IMR-90 (cell line): ENCODE measurements at regions not wholly inside any gene's neighbourhood (a gene's known extent, or its start where the extent isn't known, plus 50 kb on each side); places are given as distances from the start of the nearest gene placed in this dataset.

Experiments used
- ATAC-seq: fragments of 200-7000 bp; cut with Tn5 transposase; 2 replicates; pipeline ENCODE4 v1.9.1; 2020; ENCODE audit warnings: low read depth, mild to moderate bottlenecking, moderate library complexity
- BruUV-seq: library from RNA; stranded (reverse); fragments of 400-500 nt; replicated peaks from 2 replicates; lab custom pipeline; 2021; lab: Mats Ljungman, UMichigan
- CTCF ChIA-PET: fragments of 300-600 bp; formaldehyde crosslinking; extraction: SDS; loops from one replicate; lab custom pipeline; 2021; ENCODE audit warnings: antibody characterized with exemption; lab: Yijun Ruan, JAX
- POLR2A ChIA-PET: fragments of 300-600 bp; sonication (Branson Sonifier 250); formaldehyde crosslinking; loops from one replicate; lab custom pipeline; 2022; ENCODE audit warnings: antibody characterized with exemption; ENCODE audit not compliant: unreplicated experiment; lab: Charles Lee
- DNase-seq: peaks from one replicate; pipeline ENCODE4 v3.0.0; 2013
- H2AFZ ChIP-seq: replicated peaks from 2 replicates; pipeline ENCODE3; 2013; ENCODE audit warnings: low read length, mild to moderate bottlenecking; ENCODE audit not compliant: poor library complexity
- H2AK5ac ChIP-seq: 2 replicates; pipeline ENCODE4 v1.6.1; 2013; ENCODE audit warnings: low read depth, low read length, inconsistent platforms
- H2AK9ac ChIP-seq: replicated peaks from 2 replicates; pipeline ENCODE3; 2013; ENCODE audit warnings: mild to moderate bottlenecking, low read depth, low read length, moderate library complexity; ENCODE audit not compliant: poor library complexity
- H2BK120ac ChIP-seq: 2 replicates; pipeline ENCODE4 v1.6.1; 2013; ENCODE audit warnings: low read depth, low read length, inconsistent platforms
- H2BK15ac ChIP-seq: 3 replicates; pipeline ENCODE4 v1.6.1; 2013; ENCODE audit warnings: low read depth, low read length, inconsistent platforms
- H2BK20ac ChIP-seq: 2 replicates; pipeline ENCODE4 v1.6.1; 2013; ENCODE audit warnings: low read depth, mild to moderate bottlenecking, inconsistent platforms, low read length, moderate library complexity
- H2BK5ac ChIP-seq: 2 replicates; pipeline ENCODE4 v1.6.1; 2013; ENCODE audit warnings: mild to moderate bottlenecking, low read depth, low read length, inconsistent platforms; ENCODE audit not compliant: poor library complexity, severe bottlenecking
- H3K14ac ChIP-seq: replicated peaks from 2 replicates; pipeline ENCODE4 v1.6.1; 2013; ENCODE audit warnings: low read depth, low read length, inconsistent platforms
- H3K18ac ChIP-seq: 2 replicates; pipeline ENCODE4 v1.6.1; 2013; ENCODE audit warnings: low read depth, low read length, control low read depth
- H3K23ac ChIP-seq: 2 replicates; pipeline ENCODE4 v1.6.1; 2013; ENCODE audit warnings: low read depth, low read length, inconsistent platforms
- H3K27ac ChIP-seq: 2 replicates; pipeline ENCODE4 v1.5.1; 2013; ENCODE audit warnings: mild to moderate bottlenecking, control low read depth, low read length; ENCODE audit not compliant: insufficient read depth
- H3K27me3 ChIP-seq: 2 replicates; pipeline ENCODE4 v1.6.1; 2013; ENCODE audit warnings: low read length; ENCODE audit not compliant: control insufficient read depth, insufficient read depth
- H3K36me3 ChIP-seq: 2 replicates; pipeline ENCODE4 v1.6.1; 2013; ENCODE audit warnings: low read length, mixed read lengths; ENCODE audit not compliant: control insufficient read depth, insufficient read depth
- H3K4ac ChIP-seq: 2 replicates; pipeline ENCODE4 v1.6.1; 2013; ENCODE audit warnings: low read depth, low read length, inconsistent platforms
- H3K4me1 ChIP-seq: 2 replicates; pipeline ENCODE4 v1.6.1; 2013; ENCODE audit warnings: low read length, mixed read lengths; ENCODE audit not compliant: control insufficient read depth, insufficient read depth
- H3K4me2 ChIP-seq: 2 replicates; pipeline ENCODE4 v1.6.1; 2013; ENCODE audit warnings: low read depth, mild to moderate bottlenecking, control low read depth, low read length, moderate library complexity
- H3K4me3 ChIP-seq: 2 replicates; pipeline ENCODE4 v1.5.1; 2013; ENCODE audit warnings: low read depth, mild to moderate bottlenecking, control low read depth, low read length, moderate library complexity; ENCODE audit not compliant: insufficient read depth
- H3K56ac ChIP-seq: 2 replicates; pipeline ENCODE4 v1.6.1; 2013; ENCODE audit warnings: low read length, inconsistent platforms; ENCODE audit not compliant: insufficient read depth; ENCODE audit errors: extremely low read depth
- H3K79me1 ChIP-seq, 2 experiments: 2 replicates each; pipeline ENCODE4 v1.6.1; 2013; ENCODE audit warnings: low read length in 2 of 2, inconsistent platforms in 1 of 2, low read depth in 1 of 2
- H3K9ac ChIP-seq: 2 replicates; pipeline ENCODE4 v1.6.1; 2013; ENCODE audit warnings: low read depth, low read length, control low read depth
- H3K9me1 ChIP-seq: 2 replicates; pipeline ENCODE4 v1.6.1; 2013; ENCODE audit warnings: low read length, inconsistent platforms; ENCODE audit not compliant: insufficient read depth
- H3K9me3 ChIP-seq: 2 replicates; pipeline ENCODE4 v1.6.1; 2013; ENCODE audit warnings: low read length; ENCODE audit not compliant: control insufficient read depth, insufficient read depth
- H4K20me1 ChIP-seq: 2 replicates; pipeline ENCODE4 v1.6.1; 2013; ENCODE audit warnings: low read length, inconsistent platforms; ENCODE audit not compliant: insufficient read depth
- H4K5ac ChIP-seq: 2 replicates; pipeline ENCODE4 v1.6.1; 2013; ENCODE audit warnings: mild to moderate bottlenecking, low read depth, low read length, control low read depth
- H4K8ac ChIP-seq, 2 experiments: 2 replicates each; pipeline ENCODE4 v1.6.1; 2013; ENCODE audit warnings: low read depth in 2 of 2, low read length in 2 of 2, control low read depth in 1 of 2, inconsistent platforms in 1 of 2
- H4K91ac ChIP-seq: 2 replicates; pipeline ENCODE4 v1.6.1; 2013; ENCODE audit warnings: low read depth, low read length, inconsistent platforms; ENCODE audit not compliant: insufficient read depth
- BHLHE40 ChIP-seq: fragments of 150-350 bp; IDR thresholded peaks from 2 replicates; pipeline ENCODE4 v1.6.1; 2016; ENCODE audit warnings: mild to moderate bottlenecking, low read depth, low read length
- ELK1 ChIP-seq: fragments of 150-350 bp; IDR thresholded peaks from 2 replicates; pipeline ENCODE4 v1.6.1; 2016; ENCODE audit warnings: low read depth, mild to moderate bottlenecking, low read length, moderate library complexity, borderline replicate concordance
- MAFK ChIP-seq: IDR thresholded peaks from 2 replicates; pipeline ENCODE4 v1.6.1; 2012; ENCODE audit warnings: low read depth, low read length, improper control_type of control experiment
- MXI1 ChIP-seq: IDR thresholded peaks from 2 replicates; pipeline ENCODE4 v1.6.1; 2012; ENCODE audit warnings: low read depth, mild to moderate bottlenecking, low read length, moderate library complexity, borderline replicate concordance
- POLR2A ChIP-seq: IDR thresholded peaks from 2 replicates; pipeline ENCODE4 v1.6.1; 2012; ENCODE audit warnings: mild to moderate bottlenecking, low read depth, low read length
- RAD21 ChIP-seq: IDR thresholded peaks from 2 replicates; pipeline ENCODE4 v1.6.1; 2012; ENCODE audit warnings: low read length, improper control_type of control experiment
- RCOR1 ChIP-seq: IDR thresholded peaks from 2 replicates; pipeline ENCODE4 v1.6.1; 2012; ENCODE audit warnings: mild to moderate bottlenecking, low read length, improper control_type of control experiment; ENCODE audit not compliant: insufficient replicate concordance
- RFX5 ChIP-seq: IDR thresholded peaks from 2 replicates; pipeline ENCODE4 v1.8.0; 2012; ENCODE audit warnings: low read depth, mild to moderate bottlenecking, low read length, moderate library complexity
- USF2 ChIP-seq: fragments of 150-350 bp; IDR thresholded peaks from 2 replicates; pipeline ENCODE4 v1.6.1; 2017; ENCODE audit warnings: mild to moderate bottlenecking, antibody characterized with exemption, low read length, low read depth
- WGBS, 2 experiments: methylation state at CpG; one replicate each; pipeline versions ENCODE4 v1.1.5 to v1.1.7; 2013; ENCODE audit warnings: missing lambda C conversion rate in 2 of 2; ENCODE audit not compliant: insufficient read length in 1 of 2; ENCODE audit errors: extremely low coverage in 2 of 2; 5-methylcytosine and 5-hydroxymethylcytosine counted together
- dilution Hi-C: fragments of 300-500 bp; cut with HindIII; formaldehyde crosslinking; loops from one replicate; pipeline ENCODE4 v1.14.3; 2018; ENCODE audit warnings: low sequenced_read_pairs; ENCODE audit not compliant: unreplicated experiment
- in situ Hi-C: fragments of 300-500 bp; cut with MboI; formaldehyde crosslinking; loops from 3 replicates; pipeline ENCODE4 v1.14.3; 2019; ENCODE audit warnings: low sequenced_read_pairs, inconsistent platforms, mixed read lengths
- intact Hi-C: fragments of 100-400 bp; cut with micrococcal nuclease; formaldehyde crosslinking; loops from 2 replicates; pipeline ENCODE4 v1.10.0; 2022

DNA sequence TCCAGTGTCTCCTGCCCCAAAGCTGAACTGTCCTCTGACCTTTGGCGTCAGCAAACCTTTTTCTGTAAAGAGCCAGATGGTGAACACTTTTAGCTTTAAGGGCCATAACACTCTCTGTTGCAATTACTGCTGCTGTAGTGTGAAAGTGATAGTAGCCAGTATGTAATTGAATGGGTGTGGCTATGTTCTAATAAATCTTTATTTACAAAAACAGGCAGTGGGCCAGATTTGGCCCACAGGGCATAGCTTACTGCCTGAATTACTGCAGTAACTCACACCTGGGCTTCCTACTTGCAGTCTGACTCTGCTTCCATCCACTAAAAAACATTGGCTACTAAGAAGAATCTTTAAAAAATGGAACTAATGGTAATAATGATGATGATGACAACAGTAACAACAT is 68.0 kb upstream of the SLC6A11 start:
- Histone ChIP-seq H3K14ac (no peak overlapping the region), H2BK15ac (no peak overlapping the region), H2BK5ac (no peak overlapping the region), H3K9ac (no peak overlapping the region), H3K4me2 (no peak overlapping the region), H3K4ac (no peak overlapping the region), H3K9me1 (no peaks in the 10 kb centered on the region), H4K5ac (no peak overlapping the region), H3K79me1 (no peaks in the 10 kb centered on the region), H3K56ac (no peak overlapping the region), H3K9me3 (no peaks in the 10 kb centered on the region), H3K18ac (no peak overlapping the region), H2AK9ac (no peak overlapping the region), H2BK120ac (no peak overlapping the region), H3K4me1 (no peaks in the 10 kb centered on the region), H2BK20ac (no peak overlapping the region), H2AK5ac (no peak overlapping the region), H3K27me3 (no peaks in the 10 kb centered on the region), H3K27ac (no peak overlapping the region), H3K36me3 (no peaks in the 10 kb centered on the region), H3K23ac (no peak overlapping the region), H2AFZ (no peak overlapping the region), H3K4me3 (no peak overlapping the region), H4K20me1 (no peaks in the 10 kb centered on the region), H4K8ac (no peak overlapping the region), H4K91ac (no peak overlapping the region)
- dilution Hi-C loops (no loop called here), in situ Hi-C loops (no loop called here), intact Hi-C loops (no loop called here)
- ATAC-seq (no peak), DNase-seq (no peak)
- WGBS, 2 experiments = no CpG with 5 or more reads among the region's 1 CpG
- BruUV-seq = no TSS peak
- ChIA-PET POLR2A (no interaction called here), CTCF (interaction anchor here (1.9 kb wide), 1 partner anchor 10 kb away, joined by 4 read pairs; no protein-coding TSS in a partner anchor)
- TF ChIP-seq MXI1 (no peak), RCOR1 (no peak), BHLHE40 (no peak), USF2 (no peak), ELK1 (no peak), POLR2A (no peak), RAD21 (no peak), MAFK (no peak), RFX5 (no peak)
